HG02623 (cell line): ENCODE measurements at regions not wholly inside any gene's neighbourhood (a gene's known extent, or its start where the extent isn't known, plus 50 kb on each side); places are given as distances from the start of the nearest gene placed in this dataset.
"Not testable (repeated sequence)": the region's sequence is repeated elsewhere in the genome, so short reads cannot be mapped to it uniquely, and the experiment has no call there.

Experiments
- ATAC-seq: cut with Tn5 transposase; IDR thresholded peaks from one replicate; pipeline ENCODE4 v1.9.1; 2021; ENCODE audit warnings: moderate library complexity; ENCODE audit not compliant: unreplicated experiment

GRCh38 chr2:121064186-121064585 lies 220.8 kb downstream of the TFCP2L1 start:
- ATAC-seq, result no peak

DNA sequence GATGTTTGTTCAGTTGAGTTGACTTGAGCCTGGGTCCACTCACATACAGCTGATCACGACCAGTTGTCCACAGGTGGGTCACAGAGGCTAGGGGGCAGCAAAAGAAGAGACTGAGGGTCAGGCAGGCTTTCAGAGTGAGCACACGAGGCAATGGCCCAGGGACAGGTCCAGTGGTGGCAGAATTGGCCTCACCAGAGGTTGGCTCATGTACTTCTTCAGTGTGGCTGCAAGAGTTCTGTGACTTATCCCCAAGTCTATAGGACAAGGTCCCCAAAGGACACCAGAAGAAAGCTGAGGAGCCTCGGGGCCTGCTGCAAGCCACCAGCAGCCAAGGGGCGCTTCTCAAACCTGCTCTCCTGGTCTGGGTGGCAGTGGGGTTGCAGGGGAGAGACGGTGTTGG lies 219.8 kb downstream of the TFCP2L1 start:
- ATAC-seq, result no peak

- ATAC-seq, result no peak
These were observed 218.5 kb downstream of the TFCP2L1 start for GRCh38 chr2:121066526-121066925.

- ATAC-seq, result no peak
These were observed 216.2 kb downstream of the TFCP2L1 start for GRCh38 chr2:121068851-121069250.

GRCh38 chr2:121069434-121069969 lies 215.5 kb downstream of the TFCP2L1 start:
- no peak for ATAC-seq

DNA sequence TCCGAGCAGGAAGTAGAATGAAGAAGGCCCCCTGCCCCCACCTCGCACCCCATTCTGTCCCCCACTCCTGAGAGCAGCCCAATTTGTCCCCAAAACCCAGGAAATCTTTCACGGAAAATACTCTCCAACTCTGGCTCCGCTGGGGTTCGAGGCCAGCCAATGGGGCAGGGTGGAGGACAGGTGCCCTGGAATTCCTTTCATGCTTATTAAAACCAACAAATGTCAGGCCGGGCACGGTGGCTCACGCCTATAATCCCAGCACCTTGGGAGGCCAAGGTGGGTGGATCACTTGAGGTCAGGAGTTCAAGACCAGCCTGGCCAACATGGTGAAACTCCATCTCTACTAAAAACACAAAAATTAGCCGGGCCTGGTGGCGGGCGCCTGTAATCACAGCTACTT lies 214.9 kb downstream of the TFCP2L1 start:
- not testable (repeated sequence) for ATAC-seq

DNA sequence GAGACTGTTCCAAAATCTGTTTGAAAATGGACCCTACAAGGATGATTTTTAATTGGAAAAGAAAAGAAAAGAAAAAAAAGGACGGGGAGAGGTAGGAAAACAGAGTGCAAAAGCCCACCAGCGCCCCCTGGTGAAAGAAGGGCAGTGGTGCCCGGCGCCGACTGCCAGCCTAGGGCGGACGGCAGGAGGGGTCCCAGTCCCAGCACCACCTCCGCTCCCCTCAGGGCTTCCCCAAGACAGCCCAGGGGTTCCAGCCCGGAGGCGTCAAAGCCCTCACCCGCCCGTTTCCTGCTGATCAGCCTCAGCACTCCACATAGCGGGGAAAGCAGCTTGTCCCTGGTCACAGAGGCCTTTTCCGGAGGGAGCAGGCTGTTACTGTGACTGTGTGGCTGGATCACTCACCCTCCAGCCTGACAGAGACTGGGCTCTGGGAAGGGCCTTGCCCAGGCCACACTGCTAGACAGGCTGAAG lies 213.9 kb downstream of the TFCP2L1 start:
- ATAC-seq, result no peak

- ATAC-seq, result no peak
These were observed 212.2 kb downstream of the TFCP2L1 start for GRCh38 chr2:121072784-121073183.

DNA sequence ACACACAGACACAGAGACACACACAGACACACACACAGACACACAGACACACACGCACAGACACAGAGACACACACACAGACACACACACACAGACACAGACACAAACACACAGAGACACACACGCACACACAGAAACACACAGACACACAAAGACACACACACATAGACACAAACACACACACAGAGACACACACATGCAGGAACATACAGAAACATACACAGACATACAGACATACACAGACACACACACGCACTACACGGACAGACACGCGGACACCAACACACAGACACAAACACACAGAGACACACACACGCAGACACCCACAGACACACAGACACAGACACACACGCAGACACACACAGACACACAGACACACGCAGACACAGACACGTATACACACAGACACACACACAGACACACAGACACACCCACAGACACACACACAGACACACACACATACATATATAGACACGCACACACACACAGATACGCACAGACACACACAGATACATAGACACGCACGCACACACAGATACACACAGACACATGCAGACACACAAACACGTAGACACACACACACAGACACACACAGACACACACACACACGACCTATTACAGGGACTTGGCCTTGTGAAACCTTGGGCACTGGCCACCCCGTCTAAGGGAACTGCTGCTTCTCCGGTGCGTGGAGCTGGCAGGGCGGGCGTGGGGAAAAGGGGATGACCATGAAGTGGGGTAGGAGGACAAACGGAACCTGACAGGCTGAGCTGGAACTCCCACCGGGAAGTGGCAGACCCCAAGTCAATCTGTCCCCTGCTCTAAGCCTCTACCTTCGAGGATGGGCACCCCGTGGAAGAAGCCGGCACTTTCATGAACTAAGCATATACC lies 211.4 kb downstream of the TFCP2L1 start:
- ATAC-seq, result no peak

GRCh38 chr2:121074293-121074932 lies 210.6 kb downstream of the TFCP2L1 start:
- no peak for ATAC-seq

GRCh38 chr2:121075006-121075551 lies 209.9 kb downstream of the TFCP2L1 start:
- ATAC-seq, result no peak

- no peak for ATAC-seq
These were observed 209.1 kb downstream of the TFCP2L1 start for GRCh38 chr2:121075641-121076497.

- ATAC-seq, result no peak
These were observed 208.5 kb downstream of the TFCP2L1 start for GRCh38 chr2:121076498-121076820.

DNA sequence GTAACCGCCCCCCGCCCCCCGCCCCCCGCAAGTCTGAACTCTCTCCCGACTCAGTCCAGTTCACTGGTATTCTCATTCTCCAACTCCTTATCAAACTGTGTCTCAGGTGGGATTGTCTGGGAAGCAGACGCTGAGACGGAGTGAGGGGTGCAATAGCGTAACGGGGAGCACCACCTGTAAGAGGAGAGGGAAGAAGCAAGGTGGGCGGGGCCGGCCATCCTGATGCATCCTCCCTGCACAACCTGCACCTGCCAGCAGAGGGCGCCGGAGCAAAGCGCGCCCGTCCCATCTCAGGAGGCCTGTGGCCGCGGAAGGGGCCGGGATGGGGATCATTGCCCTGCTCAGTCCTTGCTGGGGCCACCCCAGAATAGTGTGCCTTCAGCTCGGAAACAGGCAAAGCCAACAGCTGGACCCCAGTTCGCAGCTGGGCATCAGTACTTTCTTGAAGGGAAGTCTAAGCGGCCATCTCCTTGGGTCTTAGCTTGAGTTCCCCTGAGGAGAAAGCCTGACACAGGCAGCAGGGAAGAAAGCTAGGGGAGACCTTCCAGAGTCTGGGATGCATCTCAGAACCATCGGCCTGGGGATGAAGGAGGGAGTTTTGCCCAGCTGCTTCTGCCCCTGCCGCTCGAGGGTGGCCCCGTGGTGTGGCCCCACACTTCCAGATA lies 208.0 kb downstream of the TFCP2L1 start:
- peak; percentile 47 for ATAC-seq

DNA sequence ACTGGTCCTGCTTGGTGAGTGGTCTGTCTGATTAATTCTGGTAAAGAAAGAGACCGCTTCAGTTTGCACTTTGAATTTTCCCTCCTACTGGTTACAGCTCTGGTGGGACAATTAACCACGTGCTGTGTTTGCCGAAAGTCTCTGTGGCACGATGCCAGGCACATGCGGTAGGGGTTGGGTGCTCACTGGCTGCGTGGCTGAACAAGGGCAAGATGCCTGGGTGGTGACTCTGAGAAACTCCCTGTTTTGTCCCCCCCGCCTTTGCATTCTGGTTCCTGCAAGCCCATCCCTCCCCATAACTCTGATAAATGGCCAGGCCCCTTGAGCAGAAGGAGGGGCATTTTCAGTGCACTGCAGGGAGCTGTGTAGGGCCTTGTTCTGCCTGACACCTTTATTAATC lies 206.1 kb downstream of the TFCP2L1 start:
- no peak for ATAC-seq

- no peak for ATAC-seq
These were observed 204.8 kb downstream of the TFCP2L1 start for GRCh38 chr2:121080013-121080772.

GRCh38 chr2:121081701-121082100 lies 203.3 kb downstream of the TFCP2L1 start:
- no peak for ATAC-seq

GRCh38 chr2:121082191-121082590 lies 202.8 kb downstream of the TFCP2L1 start:
- ATAC-seq, result no peak

GRCh38 chr2:121084130-121084680 lies 200.8 kb downstream of the TFCP2L1 start:
- ATAC-seq, result no peak
